Stomach smooth muscle (tissue), 2 donors: ENCODE measurements at regions not wholly inside any gene's neighbourhood (a gene's known extent, or its start where the extent isn't known, plus 50 kb on each side); places are given as distances from the start of the nearest gene placed in this dataset.

Source experiments
- H3K27ac ChIP-seq: one replicate; pipeline ENCODE4 v1.7.0; 2013; ENCODE audit warnings: mild to moderate bottlenecking, low read length, inconsistent platforms
- H3K27me3 ChIP-seq, 2 donors: one replicate each; pipeline ENCODE4 v1.7.0; 2013; ENCODE audit warnings: low read length in 2 of 2; ENCODE audit not compliant: insufficient read depth in 2 of 2, control insufficient read depth in 1 of 2
- H3K36me3 ChIP-seq, 2 donors: one replicate each; pipeline ENCODE4 v1.7.0; 2013; ENCODE audit warnings: low read length in 2 of 2; ENCODE audit not compliant: control insufficient read depth in 2 of 2, insufficient read depth in 2 of 2
- H3K4me1 ChIP-seq: one replicate; pipeline ENCODE4 v1.7.0; 2013; ENCODE audit warnings: low read length; ENCODE audit not compliant: control insufficient read depth, insufficient read depth
- H3K4me3 ChIP-seq, 2 donors: one replicate each; pipeline ENCODE4 v1.7.0; 2013; ENCODE audit warnings: low read length in 2 of 2
- H3K9ac ChIP-seq, 2 donors: one replicate each; pipeline ENCODE4 v1.7.0; 2013; ENCODE audit warnings: low read length in 2 of 2, mild to moderate bottlenecking in 1 of 2
- H3K9me3 ChIP-seq, 2 donors: one replicate each; pipeline ENCODE4 v1.7.0; 2013; ENCODE audit warnings: low read length in 2 of 2; ENCODE audit not compliant: control insufficient read depth in 2 of 2
- donor health status: healthy.
- donor health status: Pancreatic carcinoma.

DNA sequence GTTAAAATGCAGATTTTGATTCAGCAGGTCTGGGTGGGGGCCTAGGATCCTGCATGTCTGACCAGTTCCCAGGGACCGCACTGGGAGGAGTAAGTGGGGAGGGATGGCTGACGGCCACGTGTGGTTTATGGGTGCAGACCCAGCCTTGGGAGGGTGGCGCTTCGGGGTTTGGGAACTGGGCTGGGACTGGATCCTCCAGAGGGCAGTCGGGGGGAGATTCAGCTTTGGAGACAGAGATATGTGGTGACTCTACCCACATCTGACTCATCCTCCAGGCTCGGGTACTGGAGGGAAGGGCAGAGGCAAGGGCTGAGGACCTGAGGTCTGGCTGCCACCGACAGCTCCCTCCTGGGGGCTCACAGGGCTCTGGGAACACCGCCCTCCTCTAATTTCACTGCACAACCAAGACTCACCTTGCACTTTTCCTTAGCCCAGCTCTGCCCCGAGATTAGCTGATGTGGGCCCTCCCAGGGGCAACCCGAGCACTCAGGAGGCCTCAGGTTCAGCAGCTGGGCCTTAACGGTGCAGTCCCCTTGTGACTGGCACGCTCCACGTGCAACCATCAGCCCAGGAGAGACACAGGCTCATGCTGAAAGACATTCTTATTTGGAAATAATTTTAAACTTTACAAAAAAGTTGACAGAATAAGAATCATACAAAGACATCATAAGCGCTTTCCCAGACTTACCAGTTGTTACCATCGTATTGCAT, 172.8 kb upstream of the PMEPA1 start:
- Histone ChIP-seq H3K4me1 (peaks cover 10% of the 10 kb centered on the region), H3K36me3 (no peaks in the 10 kb centered on the region), H3K4me3 (no peak overlapping the region), H3K9me3 (no peaks in the 10 kb centered on the region), H3K27me3 (peaks cover 0 to 2% of the 10 kb centered on the region in 2 donors), H3K9ac (no peak overlapping the region), H3K27ac (no peak overlapping the region)

DNA sequence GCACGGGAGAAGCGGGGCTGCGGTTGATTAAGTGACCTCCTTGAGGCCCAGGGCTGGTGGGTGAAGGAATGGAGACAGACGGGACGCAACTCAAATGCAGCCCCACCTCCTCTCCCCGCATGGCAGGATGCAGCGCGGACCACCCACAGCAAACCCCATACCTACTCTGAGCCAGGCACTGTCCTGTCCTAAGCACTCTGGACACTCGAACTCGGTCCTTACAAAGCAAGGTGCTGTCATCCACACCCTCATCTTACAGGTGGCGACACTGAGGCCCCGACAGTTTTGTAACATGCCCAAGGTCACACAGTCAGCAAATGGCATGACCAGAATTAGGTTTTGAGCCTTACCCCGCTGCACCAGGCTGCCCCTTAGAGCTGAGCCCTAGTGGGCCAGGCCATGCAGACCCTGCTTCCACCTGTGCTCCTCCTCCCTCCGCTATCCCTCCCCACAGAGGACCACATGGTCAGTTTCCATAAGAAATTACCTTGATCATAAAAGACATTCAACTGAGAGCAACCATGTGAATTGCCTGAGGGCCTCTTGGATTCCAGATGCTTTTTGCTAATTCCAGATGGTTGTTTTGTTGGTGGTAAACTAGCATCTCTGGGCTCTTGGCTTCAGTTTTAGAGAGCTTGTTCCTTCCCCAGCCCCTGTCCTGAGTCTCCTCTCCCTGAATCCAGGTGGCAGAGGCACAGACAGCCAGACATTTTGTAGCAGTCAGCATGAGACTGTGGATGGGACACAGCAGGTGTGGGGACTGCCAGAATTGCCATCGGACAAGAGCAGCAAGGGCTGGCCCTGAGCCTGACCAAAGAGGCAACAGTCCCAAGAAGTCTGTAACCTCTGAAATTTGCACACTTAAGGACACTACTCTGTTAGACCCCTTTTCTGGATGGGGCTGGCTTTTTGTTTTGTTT, 171.9 kb upstream of the PMEPA1 start:
- no peak overlapping the region for H3K27ac ChIP-seq
- no peak overlapping the region for H3K4me3 ChIP-seq
- no peak overlapping the region for H3K9ac ChIP-seq
- H3K27me3 ChIP-seq: peaks cover 0 to 2% of the 10 kb centered on the region in 2 donors
- H3K4me1 ChIP-seq: peaks cover 10% of the 10 kb centered on the region
- H3K9me3 ChIP-seq: no peaks in the 10 kb centered on the region
- no peaks in the 10 kb centered on the region for H3K36me3 ChIP-seq

DNA sequence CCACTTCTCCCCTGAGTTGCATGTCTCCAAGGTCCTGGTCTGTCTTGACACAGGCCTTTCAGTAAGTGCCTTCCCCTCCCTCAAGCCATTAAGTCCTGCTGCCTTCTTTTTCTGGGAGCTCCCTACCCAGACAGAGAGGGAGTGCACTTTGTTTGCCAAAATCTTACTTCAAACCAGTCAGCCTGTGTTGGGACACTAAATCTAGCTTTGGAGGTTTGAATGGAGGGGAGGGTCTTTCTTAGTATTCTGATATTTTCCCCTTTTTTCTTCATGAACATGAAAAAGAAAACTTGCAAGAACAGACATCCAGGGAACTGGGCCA, 170.7 kb upstream of the PMEPA1 start:
- Histone ChIP-seq H3K4me1 (peaks cover 10% of the 10 kb centered on the region), H3K27me3 (peaks cover 0 to 2% of the 10 kb centered on the region in 2 donors), H3K27ac (peak overlapping the region; percentile 18), H3K9ac (no peak overlapping the region), H3K4me3 (no peak overlapping the region), H3K36me3 (no peaks in the 10 kb centered on the region), H3K9me3 (no peaks in the 10 kb centered on the region)

DNA sequence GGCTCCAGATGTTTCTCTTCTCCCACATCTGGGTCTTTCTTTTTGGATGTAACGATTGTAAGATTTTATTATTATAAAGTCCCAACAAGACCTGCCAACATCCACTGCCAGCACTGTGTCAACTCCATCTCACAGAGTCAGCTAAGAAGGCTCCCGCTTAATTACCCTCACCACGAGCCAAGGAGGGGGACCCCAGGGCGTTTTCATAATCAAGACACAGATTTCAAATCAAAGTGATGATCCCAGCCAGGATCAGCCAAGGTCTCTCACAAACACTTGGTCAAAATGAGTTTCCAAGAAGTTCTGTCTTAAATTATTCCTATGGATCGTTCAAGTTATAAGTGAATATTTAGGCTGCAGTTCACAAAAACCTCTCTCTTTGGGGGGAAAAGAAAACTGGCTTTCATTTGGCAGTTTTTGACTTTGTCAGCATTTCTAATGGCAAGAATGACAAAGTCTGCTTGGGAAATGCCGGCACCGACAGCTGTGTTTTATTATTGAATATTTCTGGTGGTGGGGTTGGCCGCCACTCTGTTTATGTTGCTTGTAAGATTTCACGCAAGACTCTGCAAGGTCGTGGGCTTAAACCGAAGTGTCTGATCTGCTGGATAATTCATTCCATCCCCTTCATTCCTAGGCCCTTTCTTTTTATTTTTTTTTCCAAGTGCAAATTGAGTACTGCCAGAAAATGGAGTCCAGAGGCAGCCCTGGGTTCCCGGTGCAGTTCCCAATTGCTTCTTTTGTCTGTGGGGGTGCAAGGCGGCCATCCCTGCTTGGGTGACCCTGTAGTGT, 170.2 kb upstream of the PMEPA1 start:
- Histone ChIP-seq H3K27me3 (peaks cover 0 to 2% of the 10 kb centered on the region in 2 donors), H3K4me1 (peaks cover 10% of the 10 kb centered on the region), H3K36me3 (no peaks in the 10 kb centered on the region), H3K27ac (peak overlapping the region; percentile 18), H3K9ac (no peak overlapping the region), H3K4me3 (no peak overlapping the region), H3K9me3 (no peaks in the 10 kb centered on the region)

DNA sequence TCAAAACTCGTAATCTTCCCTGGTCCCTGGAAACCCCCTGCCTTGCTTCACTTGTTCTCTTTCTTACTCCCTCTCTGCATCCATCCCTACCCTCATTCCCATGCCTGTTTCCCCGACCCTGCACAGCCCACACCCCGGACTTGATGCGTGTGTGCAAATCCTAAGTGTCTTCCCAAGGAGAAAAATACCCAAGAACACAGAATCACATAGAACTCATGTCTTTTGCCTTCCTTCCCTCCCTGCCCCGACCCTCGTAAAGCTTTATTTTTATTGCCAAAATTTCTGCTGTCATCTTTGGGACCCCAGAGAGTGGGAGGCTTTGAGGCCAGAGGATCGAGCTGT, 169.6 kb upstream of the PMEPA1 start:
- Histone ChIP-seq H3K36me3 (no peaks in the 10 kb centered on the region), H3K9me3 (no peaks in the 10 kb centered on the region), H3K4me1 (peaks cover 10% of the 10 kb centered on the region), H3K27ac (no peak overlapping the region), H3K4me3 (no peak overlapping the region), H3K9ac (no peak overlapping the region), H3K27me3 (peaks cover 0 to 3% of the 10 kb centered on the region in 2 donors)

DNA sequence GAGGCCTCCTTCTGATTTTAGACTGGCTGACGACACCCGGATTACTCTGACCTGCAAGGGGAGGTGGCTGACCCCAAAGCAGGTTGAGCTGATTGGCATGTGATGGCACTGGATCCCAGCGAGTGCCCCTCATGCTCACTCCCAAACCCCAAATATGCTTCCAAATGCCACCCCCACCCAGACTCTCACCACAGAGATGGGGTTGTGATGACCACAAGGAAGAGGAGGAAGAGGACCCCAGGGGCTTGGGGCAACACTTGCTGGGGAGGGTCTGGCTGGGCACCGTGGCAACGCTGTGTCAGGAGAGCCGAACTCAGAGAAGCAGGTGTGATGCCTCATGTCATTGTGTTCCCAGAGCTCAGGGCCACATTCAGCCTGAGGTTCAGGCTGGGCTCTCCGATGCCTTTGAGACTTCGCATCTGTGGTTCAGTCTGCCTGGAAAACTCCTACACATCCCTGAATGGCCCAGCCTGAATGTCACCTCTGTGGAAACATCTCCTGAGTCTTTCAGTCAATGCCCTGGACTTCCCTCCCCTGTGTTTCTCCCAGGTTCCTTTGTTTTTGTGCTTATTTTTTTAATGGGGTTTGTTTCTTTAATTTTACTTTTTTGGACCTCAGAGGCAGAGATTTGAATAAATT, 169.1 kb upstream of the PMEPA1 start:
- H3K4me1 ChIP-seq: peaks cover 10% of the 10 kb centered on the region
- no peak overlapping the region for H3K27ac ChIP-seq
- H3K27me3 ChIP-seq: peaks cover 0 to 5% of the 10 kb centered on the region in 2 donors
- H3K9me3 ChIP-seq: no peaks in the 10 kb centered on the region
- no peak overlapping the region for H3K4me3 ChIP-seq
- no peak overlapping the region for H3K9ac ChIP-seq
- H3K36me3 ChIP-seq: no peaks in the 10 kb centered on the region

DNA sequence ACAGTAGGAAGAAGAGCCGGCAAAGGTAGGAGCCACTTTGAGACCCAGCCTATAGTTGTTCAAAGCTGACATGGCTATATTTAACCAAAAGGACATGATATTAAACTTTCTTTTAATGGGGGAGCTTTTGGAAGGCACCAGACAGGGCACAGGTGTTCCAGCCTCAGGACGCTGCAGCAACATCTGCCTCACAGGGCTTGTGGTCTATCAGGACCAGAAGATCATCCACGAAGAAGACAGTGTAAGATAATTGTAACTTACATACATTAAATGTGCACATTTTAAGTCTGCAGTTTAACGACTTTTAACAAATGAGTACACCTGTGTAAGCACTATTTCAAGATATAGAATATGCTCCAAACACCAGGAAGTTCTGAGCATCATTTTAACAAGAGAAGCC, 168.2 kb upstream of the PMEPA1 start:
- no peaks in the 10 kb centered on the region for H3K9me3 ChIP-seq
- H3K27me3 ChIP-seq: peaks cover 0 to 5% of the 10 kb centered on the region in 2 donors
- H3K36me3 ChIP-seq: no peaks in the 10 kb centered on the region
- no peak overlapping the region for H3K9ac ChIP-seq
- no peak overlapping the region for H3K27ac ChIP-seq
- no peak overlapping the region for H3K4me3 ChIP-seq
- H3K4me1 ChIP-seq: peaks cover 10% of the 10 kb centered on the region

DNA sequence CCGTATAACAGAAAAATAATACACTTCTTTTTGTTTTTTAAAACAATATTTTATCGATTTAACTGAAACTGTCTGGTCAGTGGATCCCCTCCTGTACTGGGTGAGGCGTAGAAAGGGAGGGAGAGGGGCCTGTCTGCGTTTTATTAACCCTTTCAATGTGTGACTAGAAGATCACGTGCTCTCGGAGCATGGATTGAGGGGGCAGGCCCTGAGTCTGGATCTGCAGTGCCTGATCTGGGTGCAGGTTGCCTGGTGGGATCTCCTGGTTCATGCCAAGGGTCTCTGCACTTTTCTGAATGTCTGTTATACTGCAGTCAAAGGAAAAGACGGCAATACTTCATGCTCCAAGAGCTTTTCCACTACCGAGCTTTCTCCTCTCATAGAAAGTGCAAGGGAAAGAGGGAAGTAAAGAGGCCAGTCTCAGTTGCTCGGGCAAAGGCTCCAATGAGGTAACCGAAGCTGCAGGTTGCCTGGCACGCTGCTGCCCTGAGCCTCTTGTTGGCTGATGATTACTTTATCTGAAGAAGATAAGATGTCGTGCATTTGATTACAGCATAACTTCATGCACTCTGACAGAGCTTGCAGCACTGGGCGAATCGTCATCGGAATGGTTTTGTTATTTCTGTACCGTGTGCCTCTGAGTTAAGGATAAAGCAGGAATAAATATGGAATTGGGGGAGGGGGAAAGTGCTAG, 167.5 kb upstream of the PMEPA1 start:
- Histone ChIP-seq H3K4me1 (peaks cover 10% of the 10 kb centered on the region), H3K9me3 (no peaks in the 10 kb centered on the region), H3K36me3 (no peaks in the 10 kb centered on the region), H3K9ac (no peak overlapping the region), H3K27ac (no peak overlapping the region), H3K4me3 (no peak overlapping the region), H3K27me3 (peaks cover 0 to 5% of the 10 kb centered on the region in 2 donors)

DNA sequence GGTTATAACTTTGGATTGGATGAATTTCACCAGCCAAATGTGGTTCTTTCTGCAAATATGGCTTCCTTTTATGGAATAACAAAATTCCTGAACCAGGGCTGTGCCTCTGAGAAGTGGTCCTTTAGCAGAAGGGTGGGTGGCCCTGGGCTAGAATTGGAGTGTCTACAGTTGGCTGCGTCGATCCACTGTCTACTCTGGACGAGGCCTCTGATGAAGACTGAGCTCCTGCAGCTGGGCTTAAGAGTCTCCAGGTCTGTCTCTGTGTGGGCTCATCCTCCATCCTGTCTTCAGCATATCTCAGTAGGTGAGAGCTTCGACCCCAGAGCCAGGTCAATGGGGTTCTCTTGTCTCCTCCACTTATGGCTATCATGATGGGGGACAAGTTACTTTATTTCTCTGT, 166.3 kb upstream of the PMEPA1 start:
- Histone ChIP-seq H3K27me3 (peaks cover 0 to 5% of the 10 kb centered on the region in 2 donors), H3K9me3 (no peaks in the 10 kb centered on the region), H3K36me3 (no peaks in the 10 kb centered on the region), H3K27ac (no peak overlapping the region), H3K4me3 (no peak overlapping the region), H3K4me1 (peaks cover 9% of the 10 kb centered on the region), H3K9ac (no peak overlapping the region)

DNA sequence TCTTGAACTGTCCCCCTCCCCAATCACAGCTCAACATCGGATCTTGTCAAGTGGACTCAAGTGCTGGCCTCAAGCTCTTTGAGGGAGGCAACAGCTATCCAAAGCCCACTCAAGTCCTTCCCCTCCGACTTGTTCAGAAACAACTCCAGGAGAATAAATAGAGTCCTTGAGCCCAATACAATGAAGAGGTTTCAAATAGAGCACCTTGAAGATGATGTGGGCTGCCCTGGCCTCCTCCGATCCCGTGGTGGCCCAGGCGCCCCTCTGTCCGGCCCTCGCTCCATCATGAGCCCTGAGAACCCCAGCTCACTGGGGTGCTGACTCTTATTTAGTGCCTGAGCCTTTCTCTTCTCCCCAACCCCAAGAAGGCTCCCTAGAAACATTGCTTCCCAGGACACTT, 164.3 kb upstream of the PMEPA1 start:
- Histone ChIP-seq H3K4me3 (no peak overlapping the region), H3K4me1 (no peaks in the 10 kb centered on the region), H3K36me3 (no peaks in the 10 kb centered on the region), H3K9me3 (no peaks in the 10 kb centered on the region), H3K27me3 (peaks cover 0 to 11% of the 10 kb centered on the region in 2 donors), H3K9ac (no peak overlapping the region), H3K27ac (no peak overlapping the region)
